ENCODE measurements at regions not wholly inside any gene's neighbourhood (a gene's known extent, or its start where the extent isn't known, plus 50 kb on each side); places are given as distances from the start of the nearest gene placed in this dataset.
A peak's percentile ranks its signal among the peaks of the same experiment; 100 is the strongest.
"Not testable (repeated sequence)": the region's sequence is repeated elsewhere in the genome, so short reads cannot be mapped to it uniquely, and the experiment has no call there.

DNA sequence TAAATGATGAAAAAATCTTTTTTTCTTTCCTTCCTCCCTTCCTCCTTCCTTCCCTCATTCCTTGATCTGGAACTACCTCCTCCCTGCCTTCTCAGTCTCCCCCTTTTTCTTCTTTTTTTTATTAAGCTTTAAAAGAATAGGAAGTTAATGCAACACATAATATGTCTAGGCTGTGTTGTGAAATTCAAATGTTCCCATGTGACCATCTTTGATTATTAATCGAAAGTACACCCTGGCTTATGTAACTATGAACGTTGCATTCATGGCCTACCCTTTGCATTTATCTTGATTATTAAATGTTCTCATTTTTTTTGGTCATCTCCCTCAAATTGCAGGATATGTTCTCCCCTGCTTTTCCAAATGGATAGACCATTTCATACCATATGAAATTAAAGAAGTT, 376.0 kb downstream of the DSEL start:
- DNase-seq (ENCODE audit: low read depth, low spot score), result no peak

DNA sequence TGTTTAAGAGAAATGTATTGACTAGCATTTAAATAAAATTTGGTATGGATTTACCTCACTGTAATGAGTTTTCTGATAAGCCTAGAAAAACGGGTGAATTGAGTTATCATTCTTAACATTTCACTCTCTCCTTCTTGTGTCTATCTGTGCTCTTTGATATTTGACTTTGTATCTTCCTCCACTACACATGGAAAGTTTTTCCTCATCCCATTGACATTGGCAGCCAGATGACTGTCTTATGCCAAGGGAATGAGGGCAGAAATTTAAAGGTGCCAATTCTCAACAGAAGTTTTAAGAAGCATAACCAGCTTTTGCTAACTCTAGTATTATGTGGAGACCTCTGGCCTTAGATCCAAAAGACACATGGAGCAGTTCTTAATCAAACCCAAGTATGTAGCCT, 376.6 kb downstream of the DSEL start:
- no peak for DNase-seq (ENCODE audit: low read depth, low spot score)

DNA sequence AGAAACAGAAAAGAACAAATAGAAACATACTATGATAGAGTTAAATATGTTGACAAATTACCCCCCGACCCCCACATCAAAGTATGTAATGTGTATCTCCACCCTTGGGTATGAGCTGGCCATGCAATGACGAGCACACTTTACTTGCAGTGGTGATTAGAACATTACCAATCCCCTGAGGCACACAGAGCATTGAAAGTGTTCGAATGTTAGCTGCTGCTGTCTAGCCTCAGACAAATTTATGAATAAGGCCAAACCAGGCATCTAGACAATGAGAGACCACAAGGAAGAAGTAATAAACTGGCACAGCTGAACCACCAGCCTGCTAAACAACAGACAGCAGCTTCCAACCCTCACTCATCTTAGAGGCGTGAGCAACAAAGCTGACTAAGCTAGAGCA, 380.5 kb downstream of the DSEL start:
- no peak for DNase-seq (ENCODE audit: low read depth, low spot score)

DNA sequence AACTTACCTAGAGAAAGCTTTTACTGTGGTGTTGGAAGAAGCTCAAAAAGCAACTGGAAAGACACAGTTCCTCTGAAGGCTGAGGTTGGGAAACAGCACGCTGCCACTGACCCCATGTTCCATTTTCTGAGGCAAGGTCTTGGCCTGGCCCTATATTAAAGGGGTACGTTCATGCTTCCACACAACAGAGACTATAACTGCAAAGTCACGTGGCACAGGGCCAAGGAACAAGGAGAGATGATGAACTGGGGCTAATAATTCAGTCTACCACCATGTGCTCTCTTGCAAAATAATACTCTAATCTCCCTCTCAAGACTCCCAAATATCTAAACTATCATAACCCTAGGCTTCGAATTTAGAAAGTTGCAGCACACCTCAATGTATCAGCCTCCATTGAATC, 381.6 kb downstream of the DSEL start:
- no peak for DNase-seq (ENCODE audit: low read depth, low spot score)

DNA sequence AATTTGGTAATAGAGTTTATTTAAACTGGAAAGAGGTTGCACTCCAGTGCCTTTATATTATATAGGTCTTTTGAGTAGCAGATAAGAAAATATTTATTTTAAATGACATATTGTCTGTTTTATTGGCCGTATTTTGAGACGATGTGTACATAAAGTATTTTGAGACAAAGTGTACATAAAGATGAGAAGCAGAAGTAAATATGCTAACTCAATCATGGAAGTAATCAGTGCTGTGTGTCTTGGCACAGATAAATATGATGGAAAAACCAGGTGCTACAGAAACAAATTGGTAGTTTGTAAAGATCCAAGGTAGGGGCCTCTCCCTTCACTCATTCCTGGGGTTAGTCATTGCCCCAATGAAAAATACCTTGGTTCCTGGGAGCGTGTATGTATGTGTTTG, 382.9 kb downstream of the DSEL start:
- DNase-seq (ENCODE audit: low read depth, low spot score), result no peak

DNA sequence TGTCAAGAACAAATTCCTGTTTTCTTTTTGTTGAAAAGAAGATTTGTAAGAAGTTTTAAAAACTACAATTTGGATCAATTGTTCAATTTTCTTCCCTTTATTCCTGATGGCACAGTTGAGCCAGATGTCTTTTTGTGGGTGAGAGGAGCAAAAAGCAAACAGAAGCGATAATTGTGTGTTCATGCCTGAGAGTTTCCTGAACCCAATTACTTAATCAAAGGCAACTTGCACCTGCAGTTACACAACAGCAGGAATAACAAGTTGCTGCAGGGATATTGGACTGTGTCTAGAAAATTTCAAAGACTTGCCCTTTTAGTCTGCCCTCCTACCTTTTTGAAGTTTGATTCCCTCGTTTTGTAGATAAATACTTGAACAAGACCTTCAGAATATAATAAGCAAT, 383.6 kb downstream of the DSEL start:
- DNase-seq (ENCODE audit: low read depth, low spot score), result no peak

DNA sequence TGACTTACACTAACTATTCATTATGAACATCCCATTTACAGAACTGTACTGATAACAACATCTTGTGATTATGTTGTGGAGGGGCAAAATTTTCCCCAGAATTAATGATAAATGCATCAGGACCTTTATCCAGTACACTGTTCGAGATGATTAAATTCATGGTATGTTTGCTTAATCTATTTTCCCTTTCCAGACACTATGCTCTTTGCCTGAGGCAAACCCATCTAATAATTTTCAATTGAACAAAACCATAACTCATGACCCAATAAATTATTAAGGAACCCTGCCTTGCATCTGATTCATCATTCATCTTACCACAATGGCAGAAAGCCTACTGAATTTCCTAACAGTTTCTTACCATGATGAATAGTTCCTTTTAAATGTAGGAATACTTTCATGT, 385.0 kb downstream of the DSEL start:
- DNase-seq (ENCODE audit: low read depth, low spot score), result no peak

DNA sequence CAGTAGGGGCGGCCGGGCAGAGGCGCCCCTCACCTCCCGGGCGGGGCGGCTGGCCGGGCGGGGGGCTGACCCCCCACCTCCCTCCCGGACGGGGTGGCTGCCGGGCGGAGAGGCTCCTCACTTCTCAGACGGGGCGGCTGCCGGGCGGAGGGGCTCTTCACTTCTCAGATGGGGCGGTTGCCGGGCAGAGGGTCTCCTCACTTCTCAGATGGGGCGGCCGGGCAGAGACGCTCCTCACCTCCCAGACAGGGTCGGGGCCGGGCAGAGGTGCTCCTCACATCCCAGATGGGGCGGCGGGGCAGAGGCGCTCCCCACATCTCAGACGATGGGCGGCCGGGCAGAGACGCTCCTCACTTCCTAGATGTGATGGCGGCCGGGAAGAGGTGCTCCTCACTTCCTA, 389.8 kb downstream of the DSEL start:
- DNase-seq (ENCODE audit: low read depth, low spot score), result not testable (repeated sequence)

DNA sequence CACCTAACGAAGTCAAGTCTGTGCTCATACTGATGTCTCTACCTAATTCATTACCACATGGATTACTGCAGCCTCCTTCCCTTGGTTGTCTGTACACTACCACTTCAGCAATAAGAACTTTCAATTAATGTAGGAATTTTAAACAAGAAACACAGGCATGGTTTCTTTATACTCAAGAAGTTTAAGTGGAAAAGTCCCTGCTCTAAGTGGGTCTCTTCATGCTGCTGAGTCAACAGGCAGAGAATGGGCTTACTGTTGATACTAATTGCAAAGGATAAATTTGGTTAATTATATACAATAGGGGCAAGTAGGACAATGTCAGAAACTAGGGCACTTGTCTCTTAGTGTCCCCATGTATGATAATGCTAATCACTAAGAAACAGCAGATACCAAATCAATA, 392.6 kb downstream of the DSEL start:
- no peak for DNase-seq (ENCODE audit: low read depth, low spot score)

DNA sequence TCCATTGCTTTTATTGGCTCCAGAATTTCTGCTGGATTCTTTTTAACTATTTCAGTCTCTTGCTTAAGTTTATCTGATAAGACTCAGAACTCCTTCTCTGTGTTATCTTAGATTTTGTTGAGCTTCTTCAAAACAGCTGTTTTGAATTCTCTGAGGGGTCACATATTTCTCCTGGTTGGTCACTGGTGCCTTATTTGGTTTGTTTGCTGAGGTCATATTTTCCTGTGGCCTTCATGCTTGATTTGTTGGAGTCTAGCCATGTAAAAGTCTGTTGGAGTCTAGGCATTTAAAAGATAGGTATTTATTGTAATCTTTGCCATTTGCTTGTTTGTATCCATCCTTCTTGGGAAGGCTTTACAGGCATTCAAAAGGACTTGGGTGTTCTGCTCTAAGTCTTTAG, 398.7 kb downstream of the DSEL start:
- peak; percentile 45 for DNase-seq (ENCODE audit: low read depth, low spot score)

DNA sequence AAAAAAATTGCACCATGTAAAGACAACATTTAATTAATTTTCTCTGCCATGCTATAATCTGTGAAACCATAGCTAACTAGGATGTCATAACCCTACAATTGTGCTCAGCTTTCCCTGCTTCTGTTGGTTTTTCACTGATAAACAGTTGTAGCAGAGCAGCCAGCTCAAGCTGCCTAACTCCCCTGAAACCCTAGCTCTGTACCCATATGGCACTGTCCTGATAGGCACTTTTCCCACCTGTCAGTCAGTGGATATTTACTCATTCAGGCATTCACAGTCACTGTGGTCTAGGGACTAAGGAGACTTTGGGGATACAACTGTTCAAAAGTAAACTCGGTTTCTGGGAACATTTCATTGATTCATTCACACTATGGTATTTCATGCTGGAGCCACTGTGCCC, 407.0 kb downstream of the DSEL start:
- DNase-seq (ENCODE audit: low read depth, low spot score), result no peak

DNA sequence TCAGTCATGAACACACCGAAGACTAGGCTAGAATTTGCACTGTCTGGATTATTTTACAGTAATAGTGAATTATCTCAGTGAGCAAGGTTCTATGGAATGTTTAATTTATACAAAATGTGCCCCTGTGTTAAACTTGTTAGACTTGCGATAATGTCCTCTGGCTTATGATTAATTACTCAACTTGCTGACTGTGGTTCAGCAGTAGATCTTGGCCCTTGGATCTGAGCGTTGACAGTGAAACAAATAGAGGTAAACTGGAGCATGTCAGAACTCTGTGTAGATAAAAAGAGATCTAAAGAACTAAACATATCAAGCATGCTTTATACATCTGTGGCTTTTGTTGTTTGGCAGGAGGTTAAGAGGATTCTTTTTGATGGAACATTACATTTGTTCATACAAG, 407.6 kb downstream of the DSEL start:
- peak; percentile 4 for DNase-seq (ENCODE audit: low read depth, low spot score)

DNA sequence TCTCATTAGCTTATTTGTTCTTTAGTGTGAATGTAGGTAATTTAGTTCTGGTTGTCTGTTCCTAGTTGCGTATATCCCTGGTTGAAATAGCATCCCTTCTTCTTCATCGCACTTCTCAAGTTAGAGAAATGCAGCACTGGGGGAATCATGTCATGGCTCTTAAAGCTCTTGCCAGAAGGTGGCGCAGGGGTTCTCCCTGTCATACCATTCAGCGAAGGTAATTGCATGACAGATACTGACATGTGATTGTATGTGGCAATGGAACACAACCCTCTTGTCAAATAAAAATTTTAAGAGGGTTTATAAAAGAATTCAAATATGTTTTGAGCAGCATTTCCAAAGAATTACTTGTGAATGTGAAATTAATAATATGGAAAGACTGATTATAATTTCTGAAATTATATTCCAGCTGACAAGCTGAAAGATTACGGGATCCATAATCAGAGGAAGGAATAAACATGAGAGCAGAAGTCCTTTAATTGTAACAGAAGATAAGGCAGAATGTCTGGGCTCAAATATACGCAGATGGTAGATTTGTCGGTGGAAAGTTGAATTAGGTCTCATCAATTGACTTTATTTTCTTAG, 411.7 kb downstream of the DSEL start:
- DNase-seq (ENCODE audit: low read depth, low spot score), result peak; percentile 78

DNA sequence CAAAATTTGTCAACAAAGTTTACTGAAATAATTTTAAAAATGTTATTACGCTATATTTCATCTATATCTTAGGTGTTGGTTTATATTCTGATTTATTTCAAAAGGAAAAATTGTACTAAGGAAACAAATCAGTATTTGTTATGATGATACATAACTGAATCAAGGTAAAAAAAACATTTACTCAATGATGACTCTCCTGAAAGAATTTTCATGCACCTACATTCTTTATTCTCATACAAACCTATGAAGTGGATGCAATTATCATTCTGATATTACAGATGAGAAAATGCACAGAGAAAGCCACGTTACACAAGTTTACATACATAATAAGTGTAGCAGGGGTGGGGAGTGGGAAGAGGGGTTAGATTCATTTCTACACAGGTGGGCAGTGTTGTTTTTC, 422.4 kb downstream of the DSEL start:
- DNase-seq (ENCODE audit: low read depth, low spot score), result no peak

DNA sequence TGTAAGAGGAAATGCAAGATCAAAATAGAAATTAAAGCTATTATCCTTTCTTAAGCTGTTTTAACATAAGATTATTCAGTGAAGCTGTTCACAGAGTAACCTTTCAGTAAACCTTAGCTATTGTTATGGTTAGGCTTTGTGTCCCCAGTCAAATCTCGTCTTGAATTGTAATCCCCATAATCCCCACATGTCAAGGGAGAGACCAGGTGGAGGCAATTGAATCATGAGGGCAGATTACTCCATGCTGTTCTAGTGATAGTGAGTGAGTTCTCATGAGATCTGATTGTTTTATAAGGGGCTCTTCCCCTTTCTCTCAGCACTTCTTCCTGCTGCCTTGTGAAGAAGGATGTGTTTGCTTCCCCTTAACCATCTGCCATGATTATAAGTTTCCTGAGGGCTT, 424.4 kb downstream of the DSEL start:
- no peak for DNase-seq (ENCODE audit: low read depth, low spot score)

DNA sequence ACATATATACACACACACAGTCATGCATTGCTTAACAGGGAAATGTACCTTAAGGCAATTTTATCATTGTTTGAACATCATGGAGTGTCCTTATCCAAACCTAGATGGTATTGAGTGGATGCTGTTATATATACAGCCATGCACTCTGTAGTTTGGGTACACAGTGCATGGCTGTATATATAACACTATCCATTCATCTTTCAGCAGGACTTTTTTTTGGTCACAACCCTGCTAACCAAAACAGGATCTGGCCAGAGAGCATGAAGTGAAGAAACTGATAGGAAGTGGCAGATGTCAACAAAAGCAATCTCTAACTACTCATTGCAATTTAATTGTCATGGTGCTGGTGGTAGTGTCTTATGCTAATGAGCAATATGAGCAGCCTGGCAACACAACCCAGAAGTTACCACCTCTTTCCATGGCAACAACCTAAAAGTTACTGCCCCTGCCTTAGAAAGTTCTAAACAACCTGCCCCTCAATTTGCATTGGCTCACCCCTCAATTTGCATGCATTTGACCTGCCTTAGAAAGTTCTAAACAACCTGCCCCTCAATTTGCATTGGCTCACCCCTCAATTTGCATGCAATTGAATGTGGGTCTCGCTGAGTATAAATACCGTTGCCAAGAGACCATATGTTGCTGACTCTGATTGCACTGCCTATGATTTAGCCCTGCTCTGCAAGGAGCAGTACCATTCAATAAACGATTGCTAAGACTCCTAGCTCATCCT, 434.9 kb downstream of the DSEL start:
- DNase-seq (ENCODE audit: low read depth, low spot score), result no peak

DNA sequence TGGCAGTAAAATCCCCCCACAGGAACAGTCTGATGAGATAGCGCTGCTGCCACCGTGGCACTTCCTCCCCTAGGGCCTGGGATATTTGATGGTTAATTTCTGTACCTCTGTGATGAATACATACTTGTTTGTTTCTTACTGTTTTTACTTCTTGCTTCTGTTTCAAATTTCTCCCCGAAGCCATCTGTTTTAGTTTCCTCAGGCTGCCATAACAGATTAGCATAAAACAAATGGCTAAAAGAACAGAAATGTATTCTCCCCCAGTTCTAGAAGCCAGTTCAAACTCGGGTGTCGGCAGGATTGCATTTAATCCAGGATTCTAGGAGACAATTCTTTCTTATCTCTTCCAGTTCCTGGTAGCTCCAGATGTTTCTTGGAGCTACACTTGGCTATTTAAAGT, 435.9 kb downstream of the DSEL start:
- DNase-seq (ENCODE audit: low read depth, low spot score), result no peak

DNA sequence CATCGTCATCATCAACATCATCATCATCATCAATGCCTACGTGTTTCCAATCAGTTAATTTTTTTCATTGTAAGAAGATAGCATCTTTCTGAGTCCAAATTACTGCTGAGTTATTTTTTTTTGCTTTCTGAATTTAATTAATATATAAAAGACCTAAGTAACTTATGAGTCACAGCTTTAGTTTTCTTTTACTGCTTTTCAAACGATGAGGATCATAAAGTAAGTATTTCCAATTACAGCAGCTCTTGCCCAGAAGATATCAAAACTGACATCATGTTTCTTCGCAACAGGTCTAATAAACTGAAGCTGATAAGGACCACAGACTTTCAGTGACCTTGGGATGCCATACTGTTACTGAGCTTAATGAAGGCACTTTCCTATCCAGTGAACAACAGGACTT, 442.2 kb downstream of the DSEL start:
- no peak for DNase-seq (ENCODE audit: low read depth, low spot score)

DNA sequence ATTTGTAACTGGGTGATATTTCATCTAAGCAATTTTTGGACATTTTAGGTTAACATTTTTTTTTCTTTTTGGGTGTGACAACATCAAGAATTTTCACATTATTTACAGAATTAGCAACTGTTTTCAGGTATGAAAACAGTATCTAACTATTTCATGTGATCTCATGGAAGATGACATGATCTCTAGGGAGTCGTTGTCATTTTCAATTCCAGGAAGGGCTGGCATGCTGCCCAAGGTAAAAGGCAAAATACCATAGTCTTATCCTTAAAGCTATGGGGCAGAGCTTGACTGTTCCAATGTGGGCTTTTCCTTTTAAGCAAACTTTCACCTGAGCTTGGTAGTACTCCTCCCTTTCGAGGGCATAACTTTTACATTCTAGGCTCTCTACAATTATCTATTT, 443.7 kb downstream of the DSEL start:
- no peak for DNase-seq (ENCODE audit: low read depth, low spot score)

DNA sequence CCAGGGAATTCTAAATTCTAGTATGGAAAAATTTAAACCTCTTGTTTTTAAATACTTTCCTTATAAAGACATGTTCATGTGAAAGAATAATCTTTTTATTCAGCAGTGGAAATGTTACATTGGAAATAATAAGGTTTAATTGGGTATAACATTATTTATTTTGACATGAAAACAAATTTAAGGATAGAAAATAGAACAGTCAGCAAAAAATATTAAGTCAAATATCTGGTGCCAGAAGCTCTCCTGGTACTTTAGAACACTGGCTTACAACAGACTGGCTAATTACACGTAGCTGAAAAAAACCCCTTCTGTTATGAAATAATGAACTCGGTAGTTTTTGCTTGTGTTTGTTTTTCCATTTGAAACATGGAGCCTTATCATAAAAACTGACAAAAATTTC, 447.9 kb downstream of the DSEL start:
- DNase-seq (ENCODE audit: low read depth, low spot score), result no peak

DNA sequence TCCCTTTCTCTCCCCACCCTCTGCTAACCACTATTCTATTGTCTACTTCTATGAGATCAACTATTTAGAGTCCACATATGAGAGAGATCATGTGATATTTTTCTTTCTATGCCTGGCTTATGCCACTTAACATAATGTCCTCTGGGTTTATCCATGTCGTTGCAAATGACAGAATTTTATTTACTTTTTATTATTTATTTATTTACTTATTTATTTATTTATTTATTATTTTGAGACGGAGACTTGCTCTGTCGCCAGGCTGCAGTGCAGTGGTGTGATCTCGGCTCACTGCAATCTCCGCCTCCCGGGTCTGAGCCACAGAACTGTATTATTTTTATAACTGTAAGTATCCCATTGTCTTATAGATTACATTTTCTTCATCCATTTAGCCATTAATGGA, 443.4 kb upstream of the CDH19 start:
- DNase-seq (ENCODE audit: low read depth, low spot score), result no peak

DNA sequence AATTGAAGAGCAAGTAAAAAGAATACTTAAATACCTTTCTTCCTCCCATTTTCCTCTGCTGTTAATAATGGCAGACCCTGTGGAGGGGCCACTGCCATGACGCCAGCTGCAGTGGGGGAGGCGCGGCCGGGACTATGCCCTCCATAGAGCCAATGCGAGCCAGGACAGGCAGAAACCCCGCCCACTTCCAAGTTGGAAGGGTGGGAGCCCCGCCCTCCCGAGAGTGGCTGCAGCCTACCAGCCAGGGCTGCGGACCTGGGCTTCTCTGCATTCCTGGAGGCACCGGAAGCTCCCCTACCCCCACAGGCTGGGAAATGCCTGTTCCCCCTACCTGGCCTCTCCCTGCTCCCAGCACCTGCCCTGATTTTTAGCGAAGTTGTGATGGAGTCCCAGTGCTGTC, 439.4 kb upstream of the CDH19 start:
- no peak for DNase-seq (ENCODE audit: low read depth, low spot score)

DNA sequence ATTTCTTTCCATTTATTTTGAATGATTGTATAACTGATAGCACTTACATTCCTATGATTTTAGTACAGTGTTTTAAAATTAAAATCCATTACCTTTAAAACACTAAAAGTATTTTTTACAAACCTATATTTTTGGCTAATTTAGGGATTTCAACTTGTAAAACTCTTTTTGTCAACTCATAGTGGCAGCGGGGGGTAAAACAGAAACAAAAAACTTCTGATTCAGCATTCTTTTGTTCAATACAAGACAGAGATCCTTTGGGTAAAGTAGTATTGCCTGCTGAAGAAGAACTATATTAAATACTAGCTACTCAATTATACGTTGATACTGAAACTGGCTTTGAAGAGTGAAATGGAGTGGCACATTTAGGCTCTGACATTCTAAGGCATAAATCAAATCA, 437.4 kb upstream of the CDH19 start:
- no peak for DNase-seq (ENCODE audit: low read depth, low spot score)

DNA sequence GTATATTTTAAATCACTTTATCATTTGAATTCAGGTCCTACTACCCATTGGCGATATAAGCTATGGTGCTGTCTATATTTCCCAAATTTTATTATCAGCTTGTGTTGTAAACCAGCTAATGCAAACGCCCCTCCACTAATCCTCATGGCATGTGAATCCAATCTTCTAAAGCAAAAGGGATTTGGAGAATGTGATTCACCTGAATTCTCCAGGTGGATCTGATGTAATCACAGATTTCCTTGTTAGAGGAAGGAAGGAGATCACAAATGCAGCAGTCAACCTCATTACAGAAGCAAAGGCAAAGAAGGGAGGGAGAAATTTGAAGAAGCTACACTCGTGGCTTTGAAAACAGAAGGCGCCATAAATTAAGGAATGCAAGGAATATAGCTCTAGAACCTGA, 431.1 kb upstream of the CDH19 start:
- no peak for DNase-seq (ENCODE audit: low read depth, low spot score)

Measured in astrocyte of the hippocampus (primary cell).